Type B pancreatic cell (in vitro differentiated cells): ENCODE measurements at regions not wholly inside any gene's neighbourhood (a gene's known extent, or its start where the extent isn't known, plus 50 kb on each side); places are given as distances from the start of the nearest gene placed in this dataset.

ENCODE experiments used
- DNase-seq: peaks from one replicate; pipeline ENCODE4 v3.0.0; 2021; ENCODE audit warnings: mixed read lengths; ENCODE audit not compliant: unreplicated experiment; ENCODE audit errors: extremely low spot score
- H3K27ac Mint-ChIP-seq: 2 replicates; pipeline ENCODE4 v1.8.0; 2021; ENCODE audit warnings: mild to moderate bottlenecking, mixed read lengths
- H3K27me3 Mint-ChIP-seq: 2 replicates; pipeline ENCODE4 v1.8.0; 2021; ENCODE audit warnings: mixed read lengths
- H3K36me3 Mint-ChIP-seq: 2 replicates; pipeline ENCODE4 v1.8.0; 2021; ENCODE audit warnings: mixed read lengths
- H3K4me1 Mint-ChIP-seq: one replicate; pipeline ENCODE4 v1.8.0; 2021; ENCODE audit warnings: mixed read lengths; ENCODE audit not compliant: unreplicated experiment
- H3K4me3 Mint-ChIP-seq: 2 replicates; pipeline ENCODE4 v1.8.0; 2021; ENCODE audit warnings: mild to moderate bottlenecking, mixed read lengths
- H3K9me3 Mint-ChIP-seq: 2 replicates; pipeline ENCODE4 v1.8.0; 2021; ENCODE audit warnings: mixed read lengths
- TF ChIP-seq, protein P1 (sequence below): fragments of 200-600 bp; sonication (generic); conservative IDR thresholded peaks from 2 replicates; pipeline ENCODE4 v1.5.0; 2021; ENCODE audit warnings: antibody characterized with exemption, mild to moderate bottlenecking

GRCh38 chr4:183853548-183853940 is 51.6 kb upstream of the STOX2 start:
- Mint-ChIP-seq H3K9me3 (peaks cover 4% of the 10 kb centered on the region), H3K27ac (no peak overlapping the region)

More at GRCh38 chr4:183853548-183853940, 51.6 kb upstream of the STOX2 start:
- TF ChIP-seq, protein P1, sequence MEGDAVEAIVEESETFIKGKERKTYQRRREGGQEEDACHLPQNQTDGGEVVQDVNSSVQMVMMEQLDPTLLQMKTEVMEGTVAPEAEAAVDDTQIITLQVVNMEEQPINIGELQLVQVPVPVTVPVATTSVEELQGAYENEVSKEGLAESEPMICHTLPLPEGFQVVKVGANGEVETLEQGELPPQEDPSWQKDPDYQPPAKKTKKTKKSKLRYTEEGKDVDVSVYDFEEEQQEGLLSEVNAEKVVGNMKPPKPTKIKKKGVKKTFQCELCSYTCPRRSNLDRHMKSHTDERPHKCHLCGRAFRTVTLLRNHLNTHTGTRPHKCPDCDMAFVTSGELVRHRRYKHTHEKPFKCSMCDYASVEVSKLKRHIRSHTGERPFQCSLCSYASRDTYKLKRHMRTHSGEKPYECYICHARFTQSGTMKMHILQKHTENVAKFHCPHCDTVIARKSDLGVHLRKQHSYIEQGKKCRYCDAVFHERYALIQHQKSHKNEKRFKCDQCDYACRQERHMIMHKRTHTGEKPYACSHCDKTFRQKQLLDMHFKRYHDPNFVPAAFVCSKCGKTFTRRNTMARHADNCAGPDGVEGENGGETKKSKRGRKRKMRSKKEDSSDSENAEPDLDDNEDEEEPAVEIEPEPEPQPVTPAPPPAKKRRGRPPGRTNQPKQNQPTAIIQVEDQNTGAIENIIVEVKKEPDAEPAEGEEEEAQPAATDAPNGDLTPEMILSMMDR: no peak
- Mint-ChIP-seq H3K36me3 (peaks cover 4% of the 10 kb centered on the region), H3K4me1 (peaks cover 20% of the 10 kb centered on the region), H3K4me3 (no peak overlapping the region), H3K27me3 (peaks cover 5% of the 10 kb centered on the region)
- DNase-seq: no peak
